ENCODE measurements at regions not wholly inside any gene's neighbourhood (a gene's known extent, or its start where the extent isn't known, plus 50 kb on each side); places are given as distances from the start of the nearest gene placed in this dataset.

- no peak for DNase-seq (ENCODE audit: low read depth)
Observed at GRCh38 chr18:78883501-78883900, 96.1 kb upstream of the SALL3 start.

DNA sequence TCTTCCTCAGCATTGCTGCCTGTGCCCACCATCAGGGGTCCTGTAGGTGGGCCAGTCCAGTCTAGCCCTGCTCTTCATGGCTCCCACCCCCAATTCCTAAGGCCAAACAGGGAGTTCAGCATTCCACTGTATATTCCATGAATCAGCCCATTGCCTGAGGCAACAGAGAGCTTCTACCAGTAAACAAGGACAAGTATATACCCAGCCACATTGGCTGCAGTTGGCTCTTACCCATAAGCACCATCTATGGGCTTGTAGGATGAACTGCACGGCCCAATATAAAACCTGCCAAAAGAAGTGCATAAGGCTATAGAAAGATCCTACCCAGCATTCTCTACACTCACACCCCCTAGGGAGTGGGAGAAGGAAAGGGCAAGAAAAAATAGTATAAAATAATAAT lies 95.1 kb upstream of the SALL3 start:
- DNase-seq (ENCODE audit: low read depth), result no peak

DNA sequence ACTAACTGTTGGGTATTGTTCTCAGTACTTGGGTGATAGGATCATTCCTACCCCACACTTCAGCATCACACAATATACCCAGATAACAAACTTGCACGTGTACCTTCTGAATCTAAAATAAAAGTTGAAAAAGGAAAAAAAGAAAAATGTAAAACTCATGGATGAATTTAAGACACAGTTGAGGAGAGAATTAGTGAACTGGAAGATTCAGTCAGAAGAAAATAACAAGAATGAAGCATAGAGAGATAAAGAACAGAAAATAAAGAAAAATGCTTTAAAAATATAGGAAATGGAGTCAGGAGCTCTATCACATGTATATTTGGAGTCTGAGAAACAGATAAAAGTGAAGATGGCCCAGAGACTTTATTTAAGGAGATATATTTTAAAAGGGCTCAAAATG lies 90.4 kb upstream of the SALL3 start:
- DNase-seq (ENCODE audit: low read depth), result no peak

- no peak for DNase-seq (ENCODE audit: low read depth)
Observed at GRCh38 chr18:78890388-78890787, 89.2 kb upstream of the SALL3 start.

- no peak for DNase-seq (ENCODE audit: low read depth)
Observed at GRCh38 chr18:78891185-78891762, 88.3 kb upstream of the SALL3 start.

GRCh38 chr18:78892177-78892576 lies 87.4 kb upstream of the SALL3 start:
- DNase-seq (ENCODE audit: low read depth), result no peak

- no peak for DNase-seq (ENCODE audit: low read depth)
Observed at GRCh38 chr18:78892721-78893120, 86.9 kb upstream of the SALL3 start.

- no peak for DNase-seq (ENCODE audit: low read depth)
Observed at GRCh38 chr18:78893281-78894032, 86.2 kb upstream of the SALL3 start.

GRCh38 chr18:78894033-78894305 lies 85.6 kb upstream of the SALL3 start:
- no peak for DNase-seq (ENCODE audit: low read depth)

- DNase-seq (ENCODE audit: low read depth), result no peak
Observed at GRCh38 chr18:78895207-78896001, 84.2 kb upstream of the SALL3 start.

DNA sequence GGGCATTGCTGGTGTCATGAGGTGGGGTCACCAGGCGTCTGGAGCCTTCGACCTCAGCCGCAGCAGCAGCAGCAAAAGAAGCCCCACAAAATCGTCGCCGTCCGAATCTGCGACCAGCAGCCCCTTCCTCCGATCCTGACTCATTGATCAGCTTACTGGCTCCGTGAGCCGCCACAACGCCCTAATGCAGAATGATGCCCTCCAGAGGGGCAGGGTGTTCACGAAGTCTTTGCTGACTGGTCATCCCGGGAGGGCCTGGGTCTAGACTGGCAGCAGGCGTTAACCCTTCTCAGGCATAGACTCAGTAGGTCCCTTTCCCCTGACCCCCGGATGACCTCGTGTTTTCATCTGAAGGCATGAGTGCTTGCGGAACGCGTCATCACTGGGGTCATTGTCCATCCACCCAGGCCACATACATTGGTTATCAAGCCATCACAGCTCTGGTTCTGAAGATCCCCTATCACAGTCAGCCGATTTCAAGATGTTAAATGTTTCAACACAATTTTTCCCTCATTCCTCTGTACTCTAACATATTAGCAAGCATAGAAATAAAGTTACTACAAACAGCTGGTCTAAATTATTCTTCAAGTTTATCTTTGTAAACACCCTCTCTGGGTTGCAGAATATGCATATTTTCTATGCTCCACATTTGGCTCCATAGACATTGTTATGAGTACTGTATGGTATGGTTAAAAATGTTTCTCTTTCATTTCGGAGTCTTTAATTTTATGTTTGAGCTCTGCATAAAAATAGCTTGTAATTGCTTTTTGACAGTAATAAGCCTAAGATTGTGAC lies 83.3 kb upstream of the SALL3 start:
- no peak for DNase-seq (ENCODE audit: low read depth)

GRCh38 chr18:78898066-78898465 lies 81.6 kb upstream of the SALL3 start:
- DNase-seq (ENCODE audit: low read depth), result no peak

GRCh38 chr18:78898635-78899034 lies 81.0 kb upstream of the SALL3 start:
- DNase-seq (ENCODE audit: low read depth), result no peak

GRCh38 chr18:78899241-78899640 lies 80.4 kb upstream of the SALL3 start:
- no peak for DNase-seq (ENCODE audit: low read depth)

DNA sequence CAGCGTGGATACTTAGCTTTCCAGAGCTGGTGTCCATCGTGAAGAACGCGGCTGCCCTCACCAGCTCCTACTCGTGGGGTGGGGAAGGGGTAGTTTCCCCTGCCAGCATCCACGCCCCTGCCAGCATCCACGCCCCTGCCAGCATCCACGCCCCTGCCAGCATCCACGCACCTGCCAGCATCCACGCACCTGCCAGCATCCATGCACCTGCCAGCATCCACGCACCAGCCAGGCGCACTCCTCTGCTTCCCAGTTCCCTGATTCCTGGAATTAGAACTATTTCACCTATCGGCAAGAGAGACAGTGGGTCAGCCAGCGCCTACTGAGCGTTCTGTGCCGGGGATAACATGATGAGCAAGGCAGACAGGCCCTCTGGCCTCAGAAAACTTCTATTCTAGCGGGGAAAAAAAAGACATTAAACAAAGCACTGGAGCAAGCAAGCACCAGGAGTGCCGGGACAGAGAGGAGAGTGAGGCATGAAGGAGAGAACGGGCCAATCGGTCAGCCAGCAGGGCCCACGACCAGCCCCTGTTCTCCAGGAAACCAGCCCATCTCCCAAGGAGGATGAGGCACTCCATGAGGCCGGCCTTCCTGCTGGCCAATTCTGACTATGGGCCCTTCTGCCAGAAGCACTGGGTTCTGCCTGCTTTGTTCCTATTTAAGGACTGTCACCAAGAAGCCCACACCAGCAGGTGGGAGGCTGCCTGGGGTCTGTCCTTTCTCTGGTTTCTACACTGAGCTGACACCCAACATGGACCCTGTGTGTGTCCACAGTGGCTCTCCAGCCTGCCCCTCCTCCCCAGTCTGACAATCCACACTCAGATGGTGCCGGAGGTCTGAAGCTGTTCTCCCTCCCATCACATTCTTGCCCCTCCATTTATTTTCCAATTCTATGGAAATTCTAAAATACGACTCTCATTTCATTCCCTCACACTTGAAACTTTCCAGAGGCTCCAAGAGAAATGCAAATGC lies 78.4 kb upstream of the SALL3 start:
- no peak for DNase-seq (ENCODE audit: low read depth)

DNA sequence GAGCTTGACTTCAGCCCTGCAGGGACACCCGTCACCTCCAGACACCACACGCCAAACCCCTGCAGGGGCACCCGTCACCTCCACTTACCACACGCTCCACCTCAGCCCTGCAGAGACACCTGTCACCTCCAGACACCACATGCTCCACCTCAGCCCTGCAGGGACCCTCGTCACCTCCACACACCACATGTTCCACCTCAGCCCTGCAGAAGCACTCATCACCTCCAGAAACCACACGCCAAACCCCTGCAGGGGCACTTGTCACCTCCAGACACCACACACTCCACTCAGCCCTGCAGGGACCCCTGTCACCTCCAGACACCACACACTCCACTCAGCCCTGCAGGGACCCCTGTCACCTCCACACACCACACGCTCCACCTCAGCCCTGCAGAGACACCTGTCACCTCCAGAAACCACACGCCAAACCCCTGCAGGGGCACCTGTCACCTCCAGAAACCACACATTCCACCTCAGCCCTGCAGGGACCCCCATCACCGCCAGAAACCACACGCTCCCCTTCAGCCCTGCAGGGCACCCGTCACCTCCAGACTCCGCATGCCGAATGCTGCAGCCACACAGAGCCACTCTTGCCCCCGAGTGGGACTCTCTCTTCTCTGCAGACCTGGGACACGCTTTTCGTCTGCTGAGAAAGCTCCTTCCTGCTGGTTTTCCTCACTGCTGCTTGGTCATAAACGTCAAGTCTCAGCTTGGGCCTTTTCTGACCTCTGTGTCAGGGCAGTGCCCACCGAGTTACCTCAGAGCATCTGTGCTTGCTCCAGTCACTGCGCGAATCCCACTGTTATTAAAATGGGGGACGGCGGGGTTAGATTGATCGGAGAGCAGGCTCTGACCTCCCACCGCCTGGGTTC lies 77.5 kb upstream of the SALL3 start:
- no peak for DNase-seq (ENCODE audit: low read depth)

GRCh38 chr18:78902795-78903435 lies 76.7 kb upstream of the SALL3 start:
- no peak for DNase-seq (ENCODE audit: low read depth)

DNA sequence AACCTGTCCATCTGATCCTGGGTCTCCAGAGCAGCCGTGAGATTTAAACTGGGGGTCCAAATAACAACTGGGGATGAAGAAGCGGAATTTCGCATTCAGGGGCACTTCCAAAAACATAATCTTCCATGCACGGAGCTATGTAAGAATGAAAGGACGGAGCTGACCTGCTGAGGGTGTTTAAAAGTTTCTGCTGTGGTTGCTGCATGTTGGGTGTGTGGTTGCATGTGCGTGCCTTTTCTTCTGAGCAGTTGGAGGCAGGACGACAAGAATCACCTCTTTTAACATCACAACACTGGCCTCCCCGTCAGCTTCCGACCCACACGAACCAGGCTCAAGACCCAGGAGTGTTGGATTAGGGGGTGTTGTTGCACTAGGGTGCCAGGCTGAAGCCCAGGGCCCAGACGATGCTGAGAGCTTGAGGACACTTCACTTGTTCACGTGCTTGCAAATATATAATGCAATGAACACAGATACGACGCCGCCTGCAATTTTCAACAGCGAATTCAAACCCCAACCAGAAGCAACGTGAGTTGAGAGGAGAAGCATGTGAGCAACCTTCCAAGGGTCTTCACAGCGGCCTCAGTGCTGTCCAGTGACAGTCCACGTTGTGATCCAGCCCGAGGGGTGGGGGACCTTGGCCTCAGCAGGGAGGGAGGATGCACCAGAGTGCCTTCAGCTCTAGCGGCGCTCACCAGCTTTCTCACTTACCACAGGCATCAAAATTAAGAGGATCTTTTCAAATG lies 76.0 kb upstream of the SALL3 start:
- no peak for DNase-seq (ENCODE audit: low read depth)

DNA sequence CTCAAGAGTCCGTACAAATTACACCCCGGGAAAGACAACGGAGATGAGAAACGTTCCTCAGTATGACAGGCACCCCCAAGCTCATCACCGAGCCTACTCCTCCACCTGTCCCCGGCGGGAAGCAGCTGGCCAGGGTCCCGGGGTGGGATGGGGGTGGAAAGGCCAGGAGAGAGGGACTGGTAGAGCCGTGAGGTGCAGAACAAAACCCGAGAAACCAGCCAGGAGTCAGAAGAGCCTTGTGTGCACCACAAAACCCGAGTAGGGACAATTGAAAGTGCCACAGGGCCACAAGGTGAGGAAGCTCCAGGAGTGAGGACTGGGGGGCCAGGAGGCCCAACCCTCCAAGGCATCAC lies 75.5 kb upstream of the SALL3 start:
- no peak for DNase-seq (ENCODE audit: low read depth)
